ENCODE measurements at regions not wholly inside any gene's neighbourhood (a gene's known extent, or its start where the extent isn't known, plus 50 kb on each side); places are given as distances from the start of the nearest gene placed in this dataset.

DNA sequence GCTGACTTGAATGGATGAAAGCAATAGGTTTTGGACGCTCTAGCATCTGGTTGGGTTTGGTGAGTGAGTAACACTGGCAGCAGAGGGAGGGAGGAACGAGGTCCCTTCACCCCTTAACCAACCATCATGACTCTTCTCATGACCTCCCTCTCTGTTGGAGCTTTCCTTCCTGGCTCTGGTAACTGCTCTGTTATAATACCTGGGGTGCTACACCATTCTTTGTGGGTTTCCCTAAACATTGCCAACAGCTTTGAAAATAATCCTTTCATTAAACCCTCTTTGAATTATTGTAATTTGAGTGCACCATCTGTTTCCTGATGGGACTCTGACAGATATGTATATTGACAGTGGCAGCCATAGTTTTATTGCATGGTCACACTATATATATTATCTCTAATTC, 146.2 kb upstream of the PTPRG start (continued):
- no peak for TF ChIP-seq SRF (IDR thresholded peaks at IDR 0.05; ENCODE audit: low read depth in 2 of 2, low read length in 2 of 2)
- no peak for TF ChIP-seq KAT2A (conservative IDR thresholded peaks at IDR 0.05; ENCODE audit: control insufficient read depth, low read depth, low read length)
- TF ChIP-seq PAX5 (IDR thresholded peaks at IDR 0.05; ENCODE audit: borderline replicate concordance, low read depth, low read length), result no peak
- no peak for TF ChIP-seq BHLHE40 (IDR thresholded peaks at IDR 0.05; ENCODE audit: borderline replicate concordance in 1 of 2, low read depth in 2 of 2, low read length in 1 of 2)
- no peak for TF ChIP-seq ZNF384 (IDR thresholded peaks at IDR 0.05; ENCODE audit: borderline replicate concordance, low read depth, low read length)
- TF ChIP-seq KDM1A (IDR thresholded peaks at IDR 0.05; ENCODE audit: borderline replicate concordance), result no peak
- no peak for TF ChIP-seq JUND (IDR thresholded peaks at IDR 0.05; ENCODE audit: low read depth, low read length)
- no peak for TF ChIP-seq IKZF2 (IDR thresholded peaks at IDR 0.05)
- no peak for TF ChIP-seq POLR2AphosphoS5 (IDR thresholded peaks at IDR 0.05; ENCODE audit: low read length)
- TF ChIP-seq MTA3 (IDR thresholded peaks at IDR 0.05; ENCODE audit: borderline replicate concordance, low read length), result no peak
- TF ChIP-seq USF1 (IDR thresholded peaks at IDR 0.05; ENCODE audit: borderline replicate concordance, extremely low read length, insufficient read depth, low read depth, low read length), result no peak
- no peak for TF ChIP-seq RCOR1 (conservative IDR thresholded peaks at IDR 0.05; ENCODE audit: low read depth, low read length)
- no peak for TF ChIP-seq RB1 (IDR thresholded peaks at IDR 0.05; ENCODE audit: borderline replicate concordance)

DNA sequence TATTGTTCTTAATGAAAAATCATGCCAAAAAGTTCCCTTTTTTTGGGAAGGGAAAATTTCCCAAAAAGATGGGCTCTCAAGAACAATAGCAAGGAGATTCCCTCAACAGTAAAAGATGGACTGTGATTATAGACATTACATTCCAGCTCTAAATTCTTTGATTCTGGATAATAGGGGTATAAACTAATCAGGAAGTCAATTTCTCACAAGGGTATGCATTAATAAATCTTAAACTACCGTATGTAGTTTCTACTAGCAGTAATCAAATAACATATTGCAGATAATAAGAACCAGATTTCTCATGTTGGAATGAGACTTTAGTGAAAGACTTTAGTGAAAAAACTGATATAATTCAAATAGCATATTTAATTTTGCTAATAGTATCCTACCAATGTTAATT, 144.8 kb upstream of the PTPRG start:
- Histone ChIP-seq H3K27ac (ENCODE audit: control insufficient read depth, insufficient read depth) (no peak overlapping the region), H3K4me3 (no peak overlapping the region), H3K27me3 (replicated peaks in 1 of 2; ENCODE audit: control insufficient read depth in 2 of 2, insufficient read depth in 2 of 2, low read length in 1 of 2) (no peaks in the 10 kb centered on the region), H3K36me3 (ENCODE audit: control insufficient read depth in 2 of 2, insufficient read depth in 2 of 2, low read length in 1 of 2) (no peaks in the 10 kb centered on the region), H4K20me1 (ENCODE audit: control insufficient read depth, insufficient read depth) (no peaks in the 10 kb centered on the region), H2AFZ (ENCODE audit: control insufficient read depth, low read depth, low read length) (no peak overlapping the region), H3K9ac (ENCODE audit: control insufficient read depth, insufficient read depth, low read length) (no peak overlapping the region), H3K4me2 (ENCODE audit: control insufficient read depth, insufficient read depth) (no peak overlapping the region), H3K9me3 (replicated peaks; ENCODE audit: control insufficient read depth, insufficient read depth, low read length) (no peaks in the 10 kb centered on the region; the same call in 1 of the 3 replicates), H3K4me1 (ENCODE audit: control insufficient read depth, insufficient read depth, low read length) (peaks cover 8% of the 10 kb centered on the region; the same call in 1 of the 2 replicates), H3K79me2 (ENCODE audit: control insufficient read depth, insufficient read depth, low read length) (no peaks in the 10 kb centered on the region)
- intact Hi-C loops (cut with micrococcal nuclease; ENCODE audit: unreplicated experiment), result no loop called here
- in situ Hi-C loops (cut with MboI), result no loop called here
- ChIA-PET POLR2A (no interaction called here), RAD21 (ENCODE audit: unreplicated experiment) (interaction anchor here (1.8 kb wide), 1 partner anchor 114 kb away, joined by 5 read pairs; no protein-coding TSS in a partner anchor), CTCF (interaction anchor here (0.7 kb wide), 1 partner anchor 184 kb away, joined by 3 read pairs; no protein-coding TSS in a partner anchor), SMC1A (ENCODE audit: uncharacterized antibody, unreplicated experiment) (interaction anchor here (1.0 to 1.1 kb wide), 2 partner anchors 93 to 106 kb away, joined by 3 read pairs; no protein-coding TSS in a partner anchor)
- DNase-seq (ENCODE audit: low read depth, low spot score), result no peak
- FAIRE-seq, result no peak
- 65% methylated on average over 1 of the region's 1 CpG for WGBS (ENCODE audit: insufficient coverage, insufficient replicate concordance, low lambda C conversion rate, missing lambda C conversion rate)
- BruUV-seq (replicated peaks), result no TSS peak
- TF ChIP-seq NRF1 (conservative IDR thresholded peaks at IDR 0.05; ENCODE audit: low read depth, low read length), result no peak
- TF ChIP-seq LARP7 (IDR thresholded peaks at IDR 0.05), result no peak
- no peak for TF ChIP-seq SREBF2 (IDR thresholded peaks at IDR 0.05; ENCODE audit: low read length)
- no peak for TF ChIP-seq IRF4 (IDR thresholded peaks at IDR 0.05; ENCODE audit: low read depth, low read length)
- TF ChIP-seq TCF12 (IDR thresholded peaks at IDR 0.05; ENCODE audit: low read depth, low read length), result no peak
- TF ChIP-seq RAD51 (IDR thresholded peaks at IDR 0.05), result no peak
- no peak for TF ChIP-seq RELB (IDR thresholded peaks at IDR 0.05; ENCODE audit: low read depth)
- TF ChIP-seq ZSCAN29 (IDR thresholded peaks at IDR 0.05), result no peak
- no peak for TF ChIP-seq SUZ12 (IDR thresholded peaks at IDR 0.05; ENCODE audit: unreplicated experiment)
- no peak for TF ChIP-seq HCFC1 (IDR thresholded peaks at IDR 0.05; ENCODE audit: low read length)
- ATAC-seq, result no peak
